ENCODE measurements at regions not wholly inside any gene's neighbourhood (a gene's known extent, or its start where the extent isn't known, plus 50 kb on each side); places are given as distances from the start of the nearest gene placed in this dataset.

DNA sequence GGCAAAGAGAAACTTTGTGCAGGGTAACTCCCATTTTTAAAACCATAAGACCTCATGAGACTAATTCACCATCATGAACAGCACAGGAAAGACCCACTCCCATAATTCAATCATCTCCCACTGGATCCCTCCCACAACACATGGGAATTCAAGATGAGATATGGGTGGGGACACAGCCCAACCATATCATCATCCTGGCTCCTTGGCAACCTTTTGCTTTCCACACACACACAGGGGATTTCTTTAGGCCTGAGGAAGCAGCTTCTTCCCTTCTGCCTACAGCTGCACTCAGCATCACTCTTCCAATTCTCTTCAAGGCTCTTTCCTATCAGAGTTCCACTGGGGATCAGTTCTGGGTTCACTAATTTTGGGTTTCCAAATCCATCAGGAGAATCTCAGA lies 199.0 kb upstream of the CTBP2 start:
- Histone ChIP-seq H3K36me3 (ENCODE audit: control insufficient read depth, insufficient read depth, low read length) (no peaks in the 10 kb centered on the region), H3K4me3 (ENCODE audit: low read depth, low read length) (no peak overlapping the region)

DNA sequence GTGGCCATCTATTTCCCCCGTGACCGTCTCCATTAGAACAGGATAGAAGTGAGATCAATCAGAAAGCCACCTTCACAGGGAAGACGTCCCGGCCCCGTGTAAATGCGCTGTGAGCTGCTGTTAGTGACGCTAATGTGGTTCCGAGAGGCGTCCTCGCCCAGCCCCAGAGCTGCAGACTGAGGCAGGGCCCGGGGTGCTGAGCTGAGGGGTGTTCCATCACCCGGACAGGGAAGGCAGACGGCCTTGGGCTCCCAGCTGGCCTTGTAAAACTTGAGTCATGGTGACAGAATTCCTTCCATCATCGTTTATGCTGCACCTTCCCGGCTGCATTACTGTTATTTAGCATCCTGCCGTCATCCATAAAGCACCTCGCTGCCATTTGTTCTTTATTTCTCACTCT lies 195.3 kb upstream of the CTBP2 start:
- Histone ChIP-seq H3K9me3 (ENCODE audit: control insufficient read depth, insufficient read depth, low read length) (no peaks in the 10 kb centered on the region), H3K36me3 (ENCODE audit: control insufficient read depth, insufficient read depth, low read length) (no peaks in the 10 kb centered on the region), H3K9ac (ENCODE audit: low read depth, low read length) (no peak overlapping the region), H3K4me1 (ENCODE audit: control insufficient read depth, insufficient read depth, low read length) (no peaks in the 10 kb centered on the region), H3K4me3 (ENCODE audit: low read depth, low read length) (no peak overlapping the region), H3K27me3 (ENCODE audit: control insufficient read depth, insufficient read depth, low read length) (no peaks in the 10 kb centered on the region)

More for the DNA sequence above, 199.0 kb upstream of the CTBP2 start:
- Histone ChIP-seq H3K4me1 (ENCODE audit: control insufficient read depth, insufficient read depth, low read length) (no peaks in the 10 kb centered on the region), H3K9ac (ENCODE audit: low read depth, low read length) (no peak overlapping the region), H3K9me3 (ENCODE audit: control insufficient read depth, insufficient read depth, low read length) (no peaks in the 10 kb centered on the region), H3K27me3 (ENCODE audit: control insufficient read depth, insufficient read depth, low read length) (no peaks in the 10 kb centered on the region)

DNA sequence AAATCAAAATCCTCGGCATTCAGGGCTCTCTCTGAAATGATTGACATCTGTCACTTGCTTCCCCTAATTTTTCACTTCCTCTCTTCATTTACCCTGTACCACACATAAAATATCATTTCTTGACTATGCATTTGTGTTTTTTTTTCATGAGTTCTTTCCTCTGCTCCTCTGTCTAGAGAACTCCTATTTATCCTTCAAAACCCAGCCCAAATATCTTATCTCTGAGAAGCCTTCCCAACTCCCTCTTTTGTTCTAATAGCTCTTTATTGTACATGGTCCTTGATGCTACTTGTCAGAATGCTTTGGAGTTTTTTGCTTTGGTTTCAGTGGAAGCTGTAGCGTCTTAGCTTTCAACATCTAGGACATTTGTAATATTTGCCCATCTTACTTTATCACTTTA lies 190.2 kb upstream of the CTBP2 start:
- Histone ChIP-seq H3K36me3 (ENCODE audit: control insufficient read depth, insufficient read depth, low read length) (no peaks in the 10 kb centered on the region), H3K4me1 (ENCODE audit: control insufficient read depth, insufficient read depth, low read length) (no peaks in the 10 kb centered on the region)

DNA sequence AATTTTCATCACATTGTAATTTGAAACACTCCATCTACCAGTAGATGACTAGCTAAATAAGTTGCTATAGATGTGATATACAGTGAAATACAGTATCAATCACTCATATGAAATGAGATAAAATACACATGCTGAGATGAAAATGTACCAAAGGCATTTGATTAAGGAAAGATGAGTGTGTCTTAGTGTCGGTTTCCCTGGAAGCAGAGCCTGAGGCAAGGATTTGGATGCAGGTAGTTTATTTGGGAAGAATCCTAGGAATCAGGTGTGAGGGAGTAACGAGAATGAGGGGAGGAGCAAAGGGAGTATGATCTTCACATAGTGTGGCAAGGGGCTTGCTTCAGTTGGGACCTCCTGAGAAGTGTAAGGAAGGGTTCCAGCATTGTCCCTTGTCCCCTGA lies 188.2 kb upstream of the CTBP2 start:
- no peaks in the 10 kb centered on the region for H3K4me1 ChIP-seq (ENCODE audit: control insufficient read depth, insufficient read depth, low read length)

More for the DNA sequence above, 190.2 kb upstream of the CTBP2 start:
- H3K9ac ChIP-seq (ENCODE audit: low read depth, low read length), result no peak overlapping the region
- H3K4me3 ChIP-seq (ENCODE audit: low read depth, low read length), result no peak overlapping the region
- H3K9me3 ChIP-seq (ENCODE audit: control insufficient read depth, insufficient read depth, low read length), result no peaks in the 10 kb centered on the region
- no peaks in the 10 kb centered on the region for H3K27me3 ChIP-seq (ENCODE audit: control insufficient read depth, insufficient read depth, low read length)

DNA sequence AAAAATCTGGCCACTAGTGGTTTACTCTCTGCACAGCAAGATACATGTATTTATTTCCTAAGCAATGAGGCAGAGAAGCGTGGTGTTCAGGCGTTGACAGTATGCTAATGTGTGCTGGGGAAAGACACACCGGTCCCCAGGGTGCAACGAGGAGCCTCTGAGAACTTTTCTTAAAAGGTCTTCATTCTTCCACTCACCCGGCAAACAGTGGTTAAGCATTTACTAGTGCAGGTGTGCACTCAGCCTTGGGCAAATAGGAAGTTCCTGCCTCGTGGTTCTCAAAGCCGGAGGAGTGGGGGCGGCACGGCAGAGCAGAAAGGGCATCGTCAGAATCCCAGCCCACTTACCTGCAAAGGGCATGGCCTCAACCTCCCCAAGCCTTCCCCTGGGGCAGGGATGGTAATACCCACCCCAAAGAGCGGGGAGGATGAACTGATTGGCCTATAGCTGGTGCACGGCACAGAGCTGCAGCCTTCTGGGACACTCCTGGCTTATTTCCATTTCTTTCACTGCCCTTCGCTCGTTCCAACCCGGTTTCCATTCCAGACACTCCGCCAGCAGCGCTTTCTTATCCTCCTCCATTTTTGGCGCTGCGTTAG lies 184.3 kb upstream of the CTBP2 start:
- Histone ChIP-seq H3K9ac (ENCODE audit: low read depth, low read length) (no peak overlapping the region), H3K4me1 (ENCODE audit: control insufficient read depth, insufficient read depth, low read length) (no peaks in the 10 kb centered on the region), H3K27me3 (ENCODE audit: control insufficient read depth, insufficient read depth, low read length) (no peaks in the 10 kb centered on the region), H3K9me3 (ENCODE audit: control insufficient read depth, insufficient read depth, low read length) (no peaks in the 10 kb centered on the region), H3K4me3 (ENCODE audit: low read depth, low read length) (no peak overlapping the region), H3K36me3 (ENCODE audit: control insufficient read depth, insufficient read depth, low read length) (no peaks in the 10 kb centered on the region)

More for the DNA sequence above, 188.2 kb upstream of the CTBP2 start:
- Histone ChIP-seq H3K9ac (ENCODE audit: low read depth, low read length) (no peak overlapping the region), H3K36me3 (ENCODE audit: control insufficient read depth, insufficient read depth, low read length) (no peaks in the 10 kb centered on the region), H3K9me3 (ENCODE audit: control insufficient read depth, insufficient read depth, low read length) (no peaks in the 10 kb centered on the region), H3K4me3 (ENCODE audit: low read depth, low read length) (no peak overlapping the region), H3K27me3 (ENCODE audit: control insufficient read depth, insufficient read depth, low read length) (no peaks in the 10 kb centered on the region)

DNA sequence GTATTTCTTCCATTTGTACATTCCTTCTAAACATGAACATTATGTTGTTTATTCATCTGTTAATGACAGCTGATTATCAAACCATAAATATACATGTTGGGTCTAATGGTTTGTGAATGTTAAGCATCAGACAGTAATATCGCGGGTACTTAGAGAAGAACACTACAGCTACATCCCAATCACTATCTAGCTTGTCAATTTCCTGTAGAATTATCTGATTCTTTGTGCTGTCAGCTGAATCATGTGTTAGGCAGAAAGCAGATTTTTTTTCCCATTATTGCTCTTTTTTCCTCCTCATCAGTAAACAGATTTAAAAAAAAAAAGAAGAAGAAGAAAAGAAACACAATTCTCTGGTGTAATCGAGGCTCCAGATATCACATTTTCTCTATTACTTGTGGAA lies 183.6 kb upstream of the CTBP2 start:
- Histone ChIP-seq H3K4me1 (ENCODE audit: control insufficient read depth, insufficient read depth, low read length) (no peaks in the 10 kb centered on the region), H3K27me3 (ENCODE audit: control insufficient read depth, insufficient read depth, low read length) (no peaks in the 10 kb centered on the region), H3K9ac (ENCODE audit: low read depth, low read length) (no peak overlapping the region), H3K36me3 (ENCODE audit: control insufficient read depth, insufficient read depth, low read length) (no peaks in the 10 kb centered on the region), H3K4me3 (ENCODE audit: low read depth, low read length) (no peak overlapping the region), H3K9me3 (ENCODE audit: control insufficient read depth, insufficient read depth, low read length) (no peaks in the 10 kb centered on the region)

DNA sequence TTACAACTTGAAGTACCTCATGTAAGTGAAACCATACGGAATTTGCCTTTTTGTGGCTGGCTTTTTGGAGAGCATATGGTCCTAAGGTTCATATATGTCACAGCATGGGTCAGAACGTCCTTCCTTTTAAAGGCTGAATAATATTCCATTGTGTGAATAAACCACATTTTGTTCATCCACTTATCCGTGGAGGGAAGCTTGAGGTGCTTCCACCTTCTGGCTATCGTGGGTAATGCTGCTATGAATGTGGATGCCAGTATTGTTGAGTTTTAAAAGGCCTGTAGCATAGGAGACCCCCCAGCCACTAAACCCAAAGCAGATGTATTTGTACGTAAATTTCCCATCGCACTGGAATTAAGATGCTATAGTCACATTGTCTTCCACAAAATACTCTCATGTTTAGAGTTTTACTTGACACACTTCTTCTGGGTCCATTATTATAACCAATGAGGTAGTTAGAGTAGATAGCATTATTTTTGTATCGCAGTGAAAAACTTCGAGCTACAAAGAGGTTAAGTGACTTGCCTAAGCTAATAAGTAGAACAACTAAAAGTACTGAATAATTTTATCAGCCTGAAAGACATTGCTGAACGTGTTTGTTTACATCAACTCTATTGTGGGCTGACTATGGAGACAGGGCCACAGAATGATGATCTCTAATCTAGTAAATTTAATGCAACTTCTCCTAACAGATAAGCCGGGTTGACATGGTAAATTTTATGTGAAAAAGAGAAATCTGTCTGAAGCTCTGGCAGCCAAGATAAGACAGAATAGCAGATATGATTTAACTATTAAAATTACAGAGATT lies 183.0 kb upstream of the CTBP2 start:
- Histone ChIP-seq H3K4me3 (ENCODE audit: low read depth, low read length) (no peak overlapping the region), H3K9me3 (ENCODE audit: control insufficient read depth, insufficient read depth, low read length) (no peaks in the 10 kb centered on the region), H3K4me1 (ENCODE audit: control insufficient read depth, insufficient read depth, low read length) (no peaks in the 10 kb centered on the region), H3K9ac (ENCODE audit: low read depth, low read length) (no peak overlapping the region), H3K27me3 (ENCODE audit: control insufficient read depth, insufficient read depth, low read length) (no peaks in the 10 kb centered on the region), H3K36me3 (ENCODE audit: control insufficient read depth, insufficient read depth, low read length) (no peaks in the 10 kb centered on the region)

DNA sequence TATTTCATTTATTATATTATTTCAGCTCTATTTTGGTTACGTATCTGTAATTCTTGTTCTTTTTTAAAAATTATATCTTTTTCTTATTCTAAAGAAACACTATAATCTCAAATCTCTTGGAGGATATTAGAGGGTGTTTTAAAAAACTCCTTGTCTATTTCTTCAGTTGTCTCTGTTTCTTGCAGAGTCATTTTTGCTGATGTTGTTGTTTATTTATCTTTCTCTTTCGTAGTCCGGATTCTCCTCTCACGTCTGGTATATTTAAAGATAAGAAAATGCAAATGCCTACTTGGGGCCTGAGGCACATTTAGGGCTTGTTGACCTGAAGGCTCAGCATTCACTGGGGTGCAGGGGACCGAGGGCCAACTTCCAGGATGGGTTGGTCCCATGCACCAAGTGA lies 181.2 kb upstream of the CTBP2 start:
- Histone ChIP-seq H3K9me3 (ENCODE audit: control insufficient read depth, insufficient read depth, low read length) (no peaks in the 10 kb centered on the region), H3K4me1 (ENCODE audit: control insufficient read depth, insufficient read depth, low read length) (no peaks in the 10 kb centered on the region), H3K27me3 (ENCODE audit: control insufficient read depth, insufficient read depth, low read length) (no peaks in the 10 kb centered on the region), H3K9ac (ENCODE audit: low read depth, low read length) (no peak overlapping the region), H3K4me3 (ENCODE audit: low read depth, low read length) (no peak overlapping the region), H3K36me3 (ENCODE audit: control insufficient read depth, insufficient read depth, low read length) (no peaks in the 10 kb centered on the region)

DNA sequence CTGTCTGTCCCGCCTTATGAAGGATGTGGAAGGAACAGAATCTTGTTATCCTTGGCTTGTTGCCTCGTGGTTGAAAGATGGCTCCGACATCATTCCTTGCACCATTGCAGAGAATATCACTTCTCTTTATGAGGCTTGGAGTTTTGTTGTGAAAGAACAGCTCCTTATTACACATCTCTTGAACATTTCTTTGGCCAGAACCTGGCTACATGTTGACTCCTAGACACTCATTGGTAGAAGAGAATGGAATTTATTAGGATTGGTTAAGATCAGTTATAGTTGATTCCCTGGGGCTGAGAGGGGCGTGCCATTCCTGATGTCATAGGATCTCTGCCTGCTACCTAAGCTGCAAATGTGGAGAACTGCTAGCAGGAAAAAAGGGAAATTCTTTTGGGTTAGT lies 180.5 kb upstream of the CTBP2 start:
- Histone ChIP-seq H3K36me3 (ENCODE audit: control insufficient read depth, insufficient read depth, low read length) (no peaks in the 10 kb centered on the region), H3K9me3 (ENCODE audit: control insufficient read depth, insufficient read depth, low read length) (no peaks in the 10 kb centered on the region), H3K4me3 (ENCODE audit: low read depth, low read length) (no peak overlapping the region), H3K27me3 (ENCODE audit: control insufficient read depth, insufficient read depth, low read length) (no peaks in the 10 kb centered on the region), H3K9ac (ENCODE audit: low read depth, low read length) (no peak overlapping the region), H3K4me1 (ENCODE audit: control insufficient read depth, insufficient read depth, low read length) (no peaks in the 10 kb centered on the region)

DNA sequence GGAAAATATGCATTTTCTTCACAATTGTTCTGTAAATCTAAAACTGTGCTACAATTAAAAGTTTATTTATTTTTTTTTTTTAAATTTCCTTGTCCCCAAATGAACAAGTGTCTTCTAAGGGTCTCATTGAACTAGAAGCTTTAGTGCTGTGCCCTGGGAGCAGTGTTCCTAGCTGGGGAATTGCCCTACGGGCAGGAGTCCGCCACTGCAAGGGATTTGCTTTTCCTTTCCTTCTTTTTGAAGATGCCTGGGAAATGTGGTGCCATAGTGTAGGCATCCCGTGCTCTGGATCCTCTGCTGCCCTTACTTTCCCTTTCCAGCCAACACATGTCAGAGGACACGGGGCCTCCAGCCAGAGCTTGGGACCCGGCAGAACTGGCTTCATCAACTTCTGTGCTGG lies 177.1 kb upstream of the CTBP2 start:
- no peak overlapping the region for H3K9ac ChIP-seq (ENCODE audit: low read depth, low read length)
- no peak overlapping the region for H3K4me3 ChIP-seq (ENCODE audit: low read depth, low read length)
- no peaks in the 10 kb centered on the region for H3K4me1 ChIP-seq (ENCODE audit: control insufficient read depth, insufficient read depth, low read length)
- H3K9me3 ChIP-seq (ENCODE audit: control insufficient read depth, insufficient read depth, low read length), result no peaks in the 10 kb centered on the region
- H3K36me3 ChIP-seq (ENCODE audit: control insufficient read depth, insufficient read depth, low read length), result no peaks in the 10 kb centered on the region
- H3K27me3 ChIP-seq (ENCODE audit: control insufficient read depth, insufficient read depth, low read length), result no peaks in the 10 kb centered on the region

DNA sequence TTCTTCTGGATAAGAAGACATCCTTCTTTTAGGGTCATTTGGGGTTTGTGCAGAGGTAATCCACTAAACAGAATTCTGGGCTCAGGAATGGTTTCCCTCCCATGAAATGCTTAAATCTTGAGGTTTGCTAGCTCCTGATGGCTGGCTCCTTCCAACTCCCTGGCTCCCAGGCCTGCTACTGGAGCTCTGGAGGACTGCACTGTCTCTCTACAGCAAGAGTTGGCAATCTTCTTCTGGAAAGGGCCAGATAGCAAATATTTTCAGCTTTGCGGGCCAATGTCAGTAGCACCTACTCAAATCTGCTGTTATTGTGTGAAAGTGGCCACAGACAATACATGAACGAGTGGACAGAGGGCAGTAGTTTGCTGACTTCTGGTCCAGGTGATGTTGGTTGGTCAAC lies 174.2 kb upstream of the CTBP2 start:
- no peaks in the 10 kb centered on the region for H3K36me3 ChIP-seq (ENCODE audit: control insufficient read depth, insufficient read depth, low read length)
- no peaks in the 10 kb centered on the region for H3K9me3 ChIP-seq (ENCODE audit: control insufficient read depth, insufficient read depth, low read length)
- no peaks in the 10 kb centered on the region for H3K4me1 ChIP-seq (ENCODE audit: control insufficient read depth, insufficient read depth, low read length)
- no peak overlapping the region for H3K9ac ChIP-seq (ENCODE audit: low read depth, low read length)
- H3K27me3 ChIP-seq (ENCODE audit: control insufficient read depth, insufficient read depth, low read length), result no peaks in the 10 kb centered on the region
- no peak overlapping the region for H3K4me3 ChIP-seq (ENCODE audit: low read depth, low read length)

DNA sequence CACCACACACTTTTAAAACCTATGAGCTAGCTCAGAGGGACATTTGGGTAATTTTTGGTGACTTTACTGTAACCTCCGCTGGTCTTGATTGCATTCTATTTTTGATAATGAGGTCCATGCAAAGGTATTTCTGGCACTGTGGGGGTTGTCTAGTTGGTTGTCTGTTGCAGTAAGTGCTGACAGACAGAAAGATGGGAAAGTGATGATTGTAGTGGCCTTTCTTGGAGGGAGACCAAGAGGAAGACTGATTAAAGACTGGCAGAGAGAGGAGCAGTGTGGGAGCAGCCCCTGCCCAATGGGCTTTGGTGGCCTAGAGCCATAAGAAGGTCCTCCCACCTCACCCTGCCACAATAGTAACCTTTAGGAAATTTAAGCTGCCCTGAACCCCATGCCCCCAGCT lies 173.4 kb upstream of the CTBP2 start:
- Histone ChIP-seq H3K4me1 (ENCODE audit: control insufficient read depth, insufficient read depth, low read length) (no peaks in the 10 kb centered on the region), H3K9ac (ENCODE audit: low read depth, low read length) (no peak overlapping the region), H3K4me3 (ENCODE audit: low read depth, low read length) (no peak overlapping the region), H3K9me3 (ENCODE audit: control insufficient read depth, insufficient read depth, low read length) (no peaks in the 10 kb centered on the region), H3K27me3 (ENCODE audit: control insufficient read depth, insufficient read depth, low read length) (no peaks in the 10 kb centered on the region), H3K36me3 (ENCODE audit: control insufficient read depth, insufficient read depth, low read length) (no peaks in the 10 kb centered on the region)

Measured in iPS-15b (cell line).